Activated CD4-positive, alpha-beta T cell treated with anti-CD3 and anti-CD28 coated beads, Interleukin-2, amount 10 ng/mL, durations not matched to agents 7 days and 5 days (primary cell): ENCODE measurements at regions not wholly inside any gene's neighbourhood (a gene's known extent, or its start where the extent isn't known, plus 50 kb on each side); places are given as distances from the start of the nearest gene placed in this dataset.

Experiments used
- CTCF ChIA-PET: fragments of 350-600 bp; sonication (Branson Sonifier 250); formaldehyde crosslinking; loops from one replicate; lab custom pipeline; 2021; ENCODE audit warnings: antibody characterized with exemption; lab: Charles Lee
- POLR2A ChIA-PET: fragments of 350-600 bp; sonication (Branson Sonifier 250); formaldehyde crosslinking; loops from one replicate; lab custom pipeline; 2021; ENCODE audit warnings: antibody characterized with exemption; lab: Charles Lee
- DNase-seq: peaks from one replicate; pipeline ENCODE4 v3.0.0-alpha.2; 2020
- H3K27ac Mint-ChIP-seq: one replicate; pipeline ENCODE4 v1.8.0; 2021; ENCODE audit warnings: mild to moderate bottlenecking, moderate library complexity, mixed read lengths
- H3K27me3 Mint-ChIP-seq: one replicate; pipeline ENCODE4 v1.8.0; 2021; ENCODE audit warnings: mixed read lengths
- H3K36me3 Mint-ChIP-seq: one replicate; pipeline ENCODE4 v1.8.0; 2021; ENCODE audit warnings: low read depth, mixed read lengths
- H3K4me1 Mint-ChIP-seq: one replicate; pipeline ENCODE4 v1.8.0; 2021; ENCODE audit warnings: mixed read lengths
- H3K4me3 Mint-ChIP-seq: one replicate; pipeline ENCODE4 v1.8.0; 2021; ENCODE audit warnings: mild to moderate bottlenecking, moderate library complexity, mixed read lengths
- H3K9me3 Mint-ChIP-seq: one replicate; pipeline ENCODE4 v1.8.0; 2021; ENCODE audit warnings: mixed read lengths

- Mint-ChIP-seq H3K9me3 (no peaks in the 10 kb centered on the region), H3K27me3 (no peaks in the 10 kb centered on the region)
- POLR2A ChIA-PET = no interaction called here
These were observed 147.9 kb downstream of the RPS24 start for GRCh38 chr10:78181381-78182055.

GRCh38 chr10:78182841-78183240, 149.2 kb downstream of the RPS24 start:
- H3K4me1 Mint-ChIP-seq = no peaks in the 10 kb centered on the region
- H3K36me3 Mint-ChIP-seq = no peaks in the 10 kb centered on the region
- H3K27me3 Mint-ChIP-seq = no peaks in the 10 kb centered on the region
- H3K9me3 Mint-ChIP-seq = no peaks in the 10 kb centered on the region
- ChIA-PET CTCF (no interaction called here), POLR2A (no interaction called here)
- DNase-seq = no peak
- H3K4me3 Mint-ChIP-seq = no peak overlapping the region
- no peak overlapping the region for H3K27ac Mint-ChIP-seq

More at GRCh38 chr10:78181381-78182055, 147.9 kb downstream of the RPS24 start:
- no peak overlapping the region for H3K27ac Mint-ChIP-seq
- no peak overlapping the region for H3K4me3 Mint-ChIP-seq
- H3K36me3 Mint-ChIP-seq = no peaks in the 10 kb centered on the region
- CTCF ChIA-PET = no interaction called here
- no peaks in the 10 kb centered on the region for H3K4me1 Mint-ChIP-seq
- no peak for DNase-seq

GRCh38 chr10:78184851-78185692, 151.4 kb downstream of the RPS24 start:
- CTCF ChIA-PET = no interaction called here
- Mint-ChIP-seq H3K4me3 (no peak overlapping the region), H3K9me3 (no peaks in the 10 kb centered on the region), H3K27me3 (no peaks in the 10 kb centered on the region), H3K36me3 (no peaks in the 10 kb centered on the region), H3K27ac (no peak overlapping the region), H3K4me1 (no peaks in the 10 kb centered on the region)
- POLR2A ChIA-PET = no interaction called here
- no peak for DNase-seq

GRCh38 chr10:78185693-78186055, 152.0 kb downstream of the RPS24 start:
- POLR2A ChIA-PET = no interaction called here

GRCh38 chr10:78186572-78186971, 152.9 kb downstream of the RPS24 start:
- no peak for DNase-seq
- Mint-ChIP-seq H3K27ac (no peak overlapping the region), H3K36me3 (no peaks in the 10 kb centered on the region), H3K4me3 (no peak overlapping the region), H3K27me3 (no peaks in the 10 kb centered on the region), H3K9me3 (no peaks in the 10 kb centered on the region), H3K4me1 (no peaks in the 10 kb centered on the region)
- ChIA-PET CTCF (no interaction called here), POLR2A (no interaction called here)

More at GRCh38 chr10:78185693-78186055, 152.0 kb downstream of the RPS24 start:
- CTCF ChIA-PET = no interaction called here
- Mint-ChIP-seq H3K9me3 (no peaks in the 10 kb centered on the region), H3K27me3 (no peaks in the 10 kb centered on the region), H3K36me3 (no peaks in the 10 kb centered on the region), H3K27ac (no peak overlapping the region), H3K4me1 (no peaks in the 10 kb centered on the region), H3K4me3 (no peak overlapping the region)
- no peak for DNase-seq

- H3K27me3 Mint-ChIP-seq = no peaks in the 10 kb centered on the region
These were observed 153.7 kb downstream of the RPS24 start for GRCh38 chr10:78187371-78187770.

GRCh38 chr10:78188446-78188845, 154.8 kb downstream of the RPS24 start:
- CTCF ChIA-PET = interaction anchor here (1.0 kb wide), 1 partner anchor 62 kb away, joined by 3 read pairs; no protein-coding TSS in a partner anchor
- Mint-ChIP-seq H3K27me3 (no peaks in the 10 kb centered on the region), H3K4me1 (no peaks in the 10 kb centered on the region), H3K27ac (no peak overlapping the region), H3K36me3 (no peaks in the 10 kb centered on the region), H3K4me3 (no peak overlapping the region), H3K9me3 (no peaks in the 10 kb centered on the region)
- POLR2A ChIA-PET = no interaction called here
- no peak for DNase-seq

More at GRCh38 chr10:78187371-78187770, 153.7 kb downstream of the RPS24 start:
- H3K27ac Mint-ChIP-seq = no peak overlapping the region
- H3K4me3 Mint-ChIP-seq = no peak overlapping the region
- no peaks in the 10 kb centered on the region for H3K4me1 Mint-ChIP-seq
- no peak for DNase-seq
- no peaks in the 10 kb centered on the region for H3K9me3 Mint-ChIP-seq
- CTCF ChIA-PET = no interaction called here
- POLR2A ChIA-PET = no interaction called here
- H3K36me3 Mint-ChIP-seq = no peaks in the 10 kb centered on the region

- Mint-ChIP-seq H3K4me3 (no peak overlapping the region), H3K36me3 (no peaks in the 10 kb centered on the region), H3K27ac (no peak overlapping the region), H3K4me1 (no peaks in the 10 kb centered on the region), H3K27me3 (no peaks in the 10 kb centered on the region), H3K9me3 (no peaks in the 10 kb centered on the region)
- ChIA-PET POLR2A (no interaction called here), CTCF (no interaction called here)
- DNase-seq = no peak
These were observed 156.6 kb downstream of the RPS24 start for GRCh38 chr10:78190051-78190825.

GRCh38 chr10:78191301-78191700, 157.6 kb downstream of the RPS24 start:
- POLR2A ChIA-PET = interaction anchor here (0.7 kb wide), 1 partner anchor 143 kb away, joined by 3 read pairs; no protein-coding TSS in a partner anchor

GRCh38 chr10:78193189-78193588, 159.5 kb downstream of the RPS24 start:
- H3K27ac Mint-ChIP-seq = no peak overlapping the region
- no peaks in the 10 kb centered on the region for H3K9me3 Mint-ChIP-seq
- H3K4me3 Mint-ChIP-seq = no peak overlapping the region
- H3K27me3 Mint-ChIP-seq = no peaks in the 10 kb centered on the region
- no peaks in the 10 kb centered on the region for H3K36me3 Mint-ChIP-seq
- ChIA-PET POLR2A (no interaction called here), CTCF (interaction anchor here (1.6 kb wide), 1 partner anchor 47 kb away, joined by 3 read pairs; no protein-coding TSS in a partner anchor)
- no peaks in the 10 kb centered on the region for H3K4me1 Mint-ChIP-seq
- no peak for DNase-seq

More at GRCh38 chr10:78191301-78191700, 157.6 kb downstream of the RPS24 start:
- H3K9me3 Mint-ChIP-seq = no peaks in the 10 kb centered on the region
- no peak overlapping the region for H3K4me3 Mint-ChIP-seq
- H3K4me1 Mint-ChIP-seq = no peaks in the 10 kb centered on the region
- CTCF ChIA-PET = no interaction called here
- H3K27ac Mint-ChIP-seq = no peak overlapping the region
- no peak for DNase-seq
- no peaks in the 10 kb centered on the region for H3K36me3 Mint-ChIP-seq
- H3K27me3 Mint-ChIP-seq = no peaks in the 10 kb centered on the region

GRCh38 chr10:78194050-78194449, 160.4 kb downstream of the RPS24 start:
- Mint-ChIP-seq H3K4me1 (no peaks in the 10 kb centered on the region), H3K27ac (no peak overlapping the region), H3K9me3 (no peaks in the 10 kb centered on the region), H3K27me3 (no peaks in the 10 kb centered on the region), H3K4me3 (no peak overlapping the region), H3K36me3 (no peaks in the 10 kb centered on the region)
- ChIA-PET CTCF (interaction anchor here (1.1 kb wide), 1 partner anchor 77 kb away, joined by 4 read pairs; no protein-coding TSS in a partner anchor), POLR2A (no interaction called here)
- no peak for DNase-seq

GRCh38 chr10:78194539-78195402, 161.1 kb downstream of the RPS24 start:
- Mint-ChIP-seq H3K4me1 (no peaks in the 10 kb centered on the region), H3K4me3 (no peak overlapping the region)

More at GRCh38 chr10:78194539-78195402, 161.1 kb downstream of the RPS24 start:
- Mint-ChIP-seq H3K36me3 (no peaks in the 10 kb centered on the region), H3K27ac (no peak overlapping the region), H3K9me3 (no peaks in the 10 kb centered on the region), H3K27me3 (no peaks in the 10 kb centered on the region)
- ChIA-PET CTCF (interaction anchor here (1.1 kb wide), 1 partner anchor 76 kb away, joined by 4 read pairs; no protein-coding TSS in a partner anchor), POLR2A (no interaction called here)
- DNase-seq = no peak
